ENCODE measurements at regions not wholly inside any gene's neighbourhood (a gene's known extent, or its start where the extent isn't known, plus 50 kb on each side); places are given as distances from the start of the nearest gene placed in this dataset.
"Not testable (repeated sequence)": the region's sequence is repeated elsewhere in the genome, so short reads cannot be mapped to it uniquely, and the experiment has no call there.

- DNase-seq: no peak
Measured at GRCh38 chr5:72692651-72693442, 123.6 kb upstream of the TNPO1 start.

GRCh38 chr5:72692231-72692637, 124.2 kb upstream of the TNPO1 start:
- DNase-seq: no peak

GRCh38 chr5:72691751-72692150, 124.7 kb upstream of the TNPO1 start:
- DNase-seq: no peak

GRCh38 chr5:72688916-72689315, 127.5 kb upstream of the TNPO1 start:
- DNase-seq: no peak

- no peak for DNase-seq
Measured at GRCh38 chr5:72687288-72687687, 129.2 kb upstream of the TNPO1 start.

GRCh38 chr5:72682561-72682960, 133.9 kb upstream of the TNPO1 start:
- DNase-seq: no peak

- no peak for DNase-seq
Measured at GRCh38 chr5:72681781-72682180, 134.7 kb upstream of the TNPO1 start.

GRCh38 chr5:72677447-72677846, 139.0 kb upstream of the TNPO1 start:
- DNase-seq: no peak

DNA sequence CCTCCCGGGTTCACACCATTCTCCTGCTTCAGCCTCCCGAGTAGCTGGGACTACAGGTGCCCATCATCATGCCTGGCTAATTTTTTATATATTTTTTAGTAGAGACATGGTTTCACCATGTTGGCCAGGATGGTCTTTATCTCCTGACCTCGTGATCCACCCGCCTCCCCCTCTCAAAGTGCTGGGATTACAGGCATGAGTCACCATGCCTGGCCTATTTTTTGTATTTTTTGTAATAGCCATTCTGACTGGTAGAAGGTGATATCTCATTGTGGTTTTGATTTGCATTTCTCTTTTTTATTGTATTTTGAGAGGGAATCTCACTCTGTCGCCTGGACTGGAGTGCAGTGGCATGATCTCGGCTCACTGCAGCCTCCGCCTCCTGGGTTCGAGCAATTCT, 139.6 kb upstream of the TNPO1 start:
- not testable (repeated sequence) for DNase-seq

DNA sequence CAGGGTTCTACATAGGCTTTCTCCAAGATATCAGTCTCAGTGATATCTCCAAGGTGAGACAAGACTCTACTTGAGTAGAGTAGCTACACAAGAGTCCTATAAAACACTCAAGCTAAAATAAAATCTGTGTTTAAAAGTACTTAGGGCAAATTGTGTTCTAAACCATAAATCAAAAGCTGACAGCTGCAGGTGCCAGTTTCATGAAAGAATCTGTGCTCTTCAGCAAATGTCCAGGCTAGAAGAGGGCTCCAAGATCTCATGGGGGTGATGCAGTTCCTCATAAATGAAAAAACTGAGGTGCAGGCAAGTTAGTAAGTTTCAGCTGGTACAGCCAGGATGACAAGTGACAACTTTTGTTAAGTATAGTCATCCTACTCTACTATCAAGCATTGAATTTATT, 142.8 kb upstream of the TNPO1 start:
- DNase-seq: no peak

- no peak for DNase-seq
Measured at GRCh38 chr5:72673180-72673579, 143.3 kb upstream of the TNPO1 start.

GRCh38 chr5:72667708-72668107, 148.8 kb upstream of the TNPO1 start:
- DNase-seq: no peak

GRCh38 chr5:72662936-72663335, 153.5 kb upstream of the TNPO1 start:
- DNase-seq: no peak

DNA sequence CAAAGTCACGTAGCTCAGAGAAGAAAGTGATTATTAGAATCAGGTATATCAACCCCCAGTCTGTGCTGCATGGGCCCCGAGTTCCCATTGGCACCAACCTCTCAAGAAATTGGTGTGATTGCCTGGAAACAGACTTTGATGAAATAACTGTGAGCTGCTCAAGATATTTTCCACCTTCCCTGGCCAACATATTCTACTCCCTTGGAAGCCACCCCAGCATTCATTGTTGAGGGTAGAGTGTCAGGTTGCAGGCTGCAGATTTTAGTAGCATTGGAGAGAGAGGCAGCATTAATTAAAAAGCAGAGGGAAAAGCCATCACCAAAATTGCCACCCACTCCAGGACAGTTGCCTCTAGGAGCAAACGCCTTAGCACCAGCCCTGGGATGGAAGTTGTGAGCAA, 154.2 kb upstream of the TNPO1 start:
- no peak for DNase-seq

DNA sequence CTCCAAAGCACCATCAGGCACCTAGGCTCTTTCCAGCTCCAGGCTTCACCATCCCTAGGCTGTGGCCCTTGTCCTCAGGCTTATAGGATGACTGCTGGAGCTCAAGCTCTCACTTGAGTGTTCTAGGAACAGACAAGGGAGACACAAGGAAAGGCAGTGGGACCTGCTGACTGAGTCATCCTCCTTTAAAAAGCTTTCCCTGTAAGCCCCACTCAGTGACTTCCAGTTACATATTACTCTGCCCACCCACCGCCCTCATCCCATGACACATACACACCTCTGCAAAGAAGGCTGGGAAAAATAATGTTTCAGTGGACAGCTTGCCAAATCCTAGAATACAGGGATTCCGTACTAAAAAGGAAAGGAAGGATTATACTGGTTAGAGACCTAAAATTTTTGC, 154.2 kb upstream of the ZNF366 start:
- DNase-seq: no peak

DNA sequence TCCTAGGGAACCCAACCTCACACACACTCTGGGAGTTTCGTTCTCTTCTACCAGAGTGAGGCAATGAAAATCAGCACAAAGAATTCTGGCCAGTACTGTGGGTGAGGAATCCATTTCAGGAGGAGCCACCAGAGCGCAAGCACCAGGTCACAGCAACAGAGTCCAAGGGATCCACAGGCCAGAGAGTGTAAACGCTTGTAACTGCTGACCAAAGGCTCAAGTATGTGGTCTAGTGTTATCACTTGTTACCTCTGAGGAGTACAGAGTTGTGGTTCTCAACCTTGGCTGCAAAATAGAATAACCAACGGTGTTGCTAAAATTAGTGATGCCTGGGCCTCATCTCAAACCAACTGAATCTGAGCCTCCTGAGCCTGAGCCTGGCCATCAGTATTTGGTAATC, 152.5 kb upstream of the ZNF366 start:
- DNase-seq: no peak

GRCh38 chr5:72658761-72659540, 151.7 kb upstream of the ZNF366 start:
- DNase-seq: no peak

GRCh38 chr5:72658161-72658560, 151.0 kb upstream of the ZNF366 start:
- no peak for DNase-seq

DNA sequence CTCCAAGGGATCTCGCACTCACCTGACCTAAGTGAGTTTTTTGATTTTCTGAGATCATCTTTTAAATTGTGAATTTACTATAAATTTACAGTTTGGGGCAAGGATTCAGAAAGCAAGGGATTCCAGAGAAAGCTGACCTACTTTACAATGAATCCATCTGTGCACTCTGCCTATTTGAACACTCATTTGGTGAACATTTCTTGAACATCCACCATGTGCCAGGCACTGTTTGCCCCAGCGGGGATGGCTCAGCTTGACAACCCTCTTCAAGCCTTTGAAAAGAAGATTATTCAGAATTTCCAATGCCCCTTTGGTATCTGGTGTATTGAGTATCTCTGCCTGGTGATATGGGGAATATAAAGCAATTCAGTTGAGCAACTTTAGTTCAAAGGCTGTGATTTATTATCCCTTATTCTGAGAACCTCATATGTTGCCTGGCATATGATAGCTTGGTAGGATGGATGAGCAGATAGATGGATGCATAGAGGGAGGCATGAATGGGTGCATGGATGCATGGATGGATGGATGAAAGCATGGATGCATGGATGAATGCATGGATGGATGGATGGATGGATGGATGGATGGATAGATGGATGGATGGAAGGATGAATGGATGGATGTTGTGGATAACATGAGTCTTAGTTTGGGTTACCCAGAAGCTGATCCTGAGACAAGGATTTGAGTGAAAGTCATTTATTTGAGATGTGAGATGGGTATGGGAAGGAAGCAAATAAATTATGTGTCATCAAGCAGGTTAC, 149.7 kb upstream of the ZNF366 start:
- no peak for DNase-seq

DNA sequence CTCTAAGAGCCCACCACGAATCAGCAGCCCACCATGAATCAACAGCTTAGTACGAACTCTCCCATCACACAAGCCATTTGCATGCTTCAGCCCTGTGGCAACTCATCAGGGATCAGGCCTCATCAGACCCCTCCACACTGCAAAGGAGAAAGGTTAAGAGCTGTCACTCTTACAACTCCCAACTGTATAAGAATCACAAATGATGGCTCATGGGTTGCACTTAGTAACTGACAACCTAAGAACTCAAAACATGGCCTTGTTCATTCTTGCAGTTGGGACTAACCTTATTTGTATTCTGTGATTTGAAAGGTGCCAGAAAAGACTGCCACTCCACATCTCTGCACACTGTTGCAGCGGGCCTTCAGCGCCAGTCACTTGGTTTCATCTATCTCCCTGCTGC, 149.1 kb upstream of the ZNF366 start:
- no peak for DNase-seq

GRCh38 chr5:72654231-72654630, 147.0 kb upstream of the ZNF366 start:
- no peak for DNase-seq

- no peak for DNase-seq
Measured at GRCh38 chr5:72653586-72653985, 146.4 kb upstream of the ZNF366 start.

DNA sequence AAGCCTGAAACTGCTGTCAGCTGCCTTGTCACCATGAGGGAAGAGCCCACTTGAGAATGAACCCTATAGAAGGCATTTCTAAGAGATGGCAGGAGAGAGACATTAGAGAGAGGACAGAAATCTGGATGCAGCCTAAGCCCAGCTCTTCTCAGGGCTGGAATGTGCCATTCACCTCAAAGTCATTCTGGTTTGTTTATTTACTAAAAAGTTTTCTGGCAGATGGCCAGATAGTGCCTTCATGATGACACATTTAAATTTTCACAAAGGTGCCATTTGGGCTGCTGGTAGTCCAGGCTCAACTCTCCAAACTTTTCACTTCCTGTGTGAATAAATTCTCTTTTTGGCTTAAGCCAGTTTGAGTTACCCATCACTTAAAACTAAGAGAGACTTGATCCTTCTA, 144.6 kb upstream of the ZNF366 start:
- DNase-seq: no peak

GRCh38 chr5:72651109-72651508, 143.9 kb upstream of the ZNF366 start:
- no peak for DNase-seq
